ENCODE measurements at regions not wholly inside any gene's neighbourhood (a gene's known extent, or its start where the extent isn't known, plus 50 kb on each side); places are given as distances from the start of the nearest gene placed in this dataset.
A peak's percentile ranks its signal among the peaks of the same experiment; 100 is the strongest.
"Not testable (repeated sequence)": the region's sequence is repeated elsewhere in the genome, so short reads cannot be mapped to it uniquely, and the experiment has no call there.

DNA sequence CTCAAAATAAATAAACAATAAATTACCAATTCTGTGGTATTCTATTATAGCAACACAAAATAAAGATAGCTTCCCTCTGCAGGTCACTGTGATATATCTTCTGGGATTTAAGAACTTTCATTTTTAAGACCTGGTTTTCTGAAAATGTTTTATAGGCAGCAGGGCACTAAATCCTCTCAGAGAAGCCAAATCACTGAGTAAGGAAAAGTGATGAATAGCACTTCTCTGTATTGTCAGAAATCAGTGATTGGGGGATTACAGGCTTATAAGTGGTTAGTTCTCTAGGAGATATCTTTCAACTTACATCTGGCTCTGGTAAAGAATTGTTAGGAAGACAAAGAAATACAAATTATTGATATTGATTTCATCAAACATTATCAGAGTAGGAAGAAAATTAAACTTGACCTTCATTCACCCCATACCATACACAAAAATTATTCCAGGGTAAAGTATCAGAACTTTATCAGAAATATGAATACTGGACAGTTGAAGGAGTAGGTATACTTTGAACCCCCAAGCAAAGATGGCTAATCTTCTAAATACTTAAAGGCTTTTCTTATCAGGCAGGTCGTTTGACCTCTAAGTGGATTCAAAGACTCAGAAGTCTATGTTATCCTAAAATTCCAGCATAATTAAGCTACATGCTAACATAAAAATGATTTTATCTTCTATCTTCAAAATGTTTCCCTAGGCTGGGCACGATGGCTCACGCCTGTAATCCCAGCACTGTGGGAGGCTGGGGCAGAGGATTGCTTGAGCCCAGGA, 81.6 kb upstream of the USP9X start:
- DNase-seq (ENCODE audit: low read depth), result peak; percentile 85

DNA sequence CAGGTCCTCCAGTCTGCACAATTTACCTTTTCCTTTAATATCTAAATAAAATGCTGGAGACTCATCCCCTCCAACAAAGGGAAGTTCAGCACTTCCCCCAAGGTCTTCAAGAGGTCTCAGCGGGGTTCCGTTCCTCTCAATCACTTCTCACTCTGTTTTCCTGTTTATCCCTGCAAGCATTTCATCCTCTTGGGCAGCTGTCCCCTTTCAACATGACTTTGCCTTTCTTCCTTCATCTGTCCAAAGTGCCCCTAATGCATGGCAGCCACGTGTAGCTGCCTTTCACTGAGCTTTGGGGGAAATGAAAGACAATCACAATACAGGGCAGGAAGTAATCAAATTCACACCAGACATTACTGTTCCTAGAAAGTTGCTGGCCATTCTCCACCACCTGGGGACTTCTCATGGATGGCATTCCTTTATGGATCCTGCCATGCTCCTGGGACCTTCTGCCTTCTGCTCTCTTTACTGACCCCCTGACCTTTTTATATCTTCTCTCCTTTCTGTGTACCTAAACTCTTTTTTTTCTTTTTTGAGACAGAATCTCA, 79.7 kb upstream of the USP9X start:
- no peak for DNase-seq (ENCODE audit: low read depth)

DNA sequence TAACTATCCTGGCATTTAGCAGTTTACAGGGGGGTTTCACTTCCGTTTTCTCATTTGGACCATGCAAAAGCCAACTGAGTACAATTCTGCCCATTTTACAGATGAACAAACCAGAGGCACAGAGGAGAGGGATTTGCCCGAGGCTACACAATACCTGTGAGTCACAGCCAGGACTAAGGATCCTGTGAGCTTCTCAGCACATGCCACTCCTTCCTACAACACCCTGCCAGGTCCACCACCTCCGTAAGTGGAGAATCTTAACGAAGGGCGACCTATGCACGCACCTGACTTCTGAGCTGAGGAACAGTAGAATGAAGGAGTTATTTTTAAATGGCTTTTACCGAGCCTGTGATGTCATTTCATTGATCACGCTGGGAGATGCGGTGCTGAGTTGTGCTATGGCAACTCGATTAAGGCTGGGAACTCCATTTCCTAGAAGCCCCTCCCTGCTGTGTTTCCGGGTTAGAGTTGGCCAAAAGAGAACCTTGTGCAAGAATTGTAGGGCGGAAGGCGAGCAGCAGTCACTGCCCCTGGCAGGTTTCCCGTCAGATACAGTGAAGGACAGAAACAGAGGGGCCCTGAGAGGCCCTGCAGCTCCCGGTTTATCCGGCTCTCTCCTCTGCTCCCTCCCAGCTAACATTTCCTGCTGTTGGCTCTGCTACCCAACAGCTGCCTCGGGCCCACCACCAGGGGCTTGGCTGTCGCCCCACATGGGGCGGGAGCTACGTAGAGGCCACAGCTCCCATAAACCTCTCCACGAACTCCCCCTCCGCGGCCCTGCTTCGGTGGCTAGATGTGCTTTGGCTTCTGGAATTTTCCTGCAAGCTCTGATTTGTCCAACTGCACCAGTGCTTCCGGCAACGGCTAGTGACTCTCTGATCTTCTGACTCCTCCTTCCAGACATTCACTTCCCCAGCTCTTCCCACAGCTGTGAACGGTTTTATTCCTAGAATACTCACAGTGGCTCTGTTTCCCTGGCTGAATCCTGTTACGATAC, 75.1 kb upstream of the USP9X start:
- DNase-seq (ENCODE audit: low read depth), result peak; percentile 91

DNA sequence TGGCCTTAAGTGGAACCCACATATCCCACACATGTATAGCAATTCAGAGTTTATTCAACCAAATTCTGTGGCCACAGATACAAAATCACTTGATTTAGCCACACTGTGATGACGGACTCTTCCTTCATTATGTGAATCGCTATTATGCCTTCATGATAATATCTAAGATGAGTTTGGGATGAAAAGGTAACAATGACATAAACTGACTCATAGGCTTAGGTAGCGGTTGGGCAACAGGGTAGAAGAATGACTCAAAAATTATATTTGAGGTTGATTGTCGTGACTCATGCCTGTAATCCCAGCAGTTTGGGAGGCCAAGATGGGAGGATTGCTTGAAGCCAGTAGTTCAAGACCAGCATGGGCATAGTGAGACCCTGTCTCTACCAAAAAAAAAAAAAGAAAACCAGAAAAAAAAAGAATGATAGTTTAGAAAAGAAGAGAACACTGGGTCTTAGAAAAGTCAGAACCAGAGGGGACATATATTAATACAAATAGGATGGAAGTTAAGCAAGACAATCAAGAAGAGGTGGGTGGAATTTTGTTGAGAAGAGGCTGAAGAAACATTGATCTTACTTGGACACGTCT, 70.4 kb upstream of the USP9X start:
- peak; percentile 55 for DNase-seq (ENCODE audit: low read depth)

DNA sequence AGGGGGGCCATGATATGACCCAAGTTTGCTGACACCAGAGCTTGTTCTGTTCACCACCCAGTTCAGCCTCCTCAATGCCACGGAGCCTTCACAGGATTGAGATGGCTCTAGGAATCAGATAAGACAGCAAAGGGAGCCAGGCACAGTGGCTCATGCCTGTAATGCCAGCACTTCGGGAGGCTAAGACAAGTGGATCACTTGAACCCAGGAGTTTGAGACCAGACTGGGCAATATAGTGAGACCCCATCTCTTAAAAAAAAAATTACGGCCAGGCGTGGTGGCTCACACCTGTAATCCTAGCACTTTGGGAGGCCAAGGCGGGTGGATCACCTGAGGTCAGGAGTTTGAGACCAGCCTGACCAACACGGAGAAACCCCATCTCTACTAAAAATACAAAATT, 67.5 kb upstream of the USP9X start:
- DNase-seq (ENCODE audit: low read depth), result not testable (repeated sequence)

DNA sequence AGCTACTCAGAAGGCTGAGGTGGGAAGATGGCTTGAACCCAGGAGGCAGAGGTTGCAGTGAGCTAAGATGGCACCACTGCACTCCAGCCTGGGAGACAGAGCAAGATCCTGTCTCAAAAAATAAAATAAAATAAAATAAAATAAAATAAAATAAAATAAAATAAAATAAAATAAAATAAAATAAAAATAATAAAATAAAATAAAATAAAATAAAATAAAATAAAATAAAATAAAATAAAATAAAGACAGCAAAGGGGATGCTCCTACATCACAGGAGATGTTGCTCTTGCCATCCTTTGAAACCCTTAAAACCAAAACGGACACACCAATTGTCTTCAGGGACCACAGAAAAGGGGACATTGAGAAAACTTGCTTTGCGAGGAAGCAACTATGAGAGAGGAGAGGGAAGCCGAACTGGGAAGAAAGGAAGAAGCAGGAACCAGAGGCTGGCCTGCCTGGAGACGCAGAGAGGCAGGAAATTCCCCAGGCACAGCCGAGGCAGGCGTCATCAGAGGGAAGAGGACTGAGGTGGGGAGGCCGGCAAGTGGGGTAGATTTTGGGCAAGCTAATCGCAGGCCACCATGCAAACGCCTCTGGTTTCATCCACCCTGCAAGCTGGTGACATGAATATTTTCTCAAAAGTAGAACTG, 66.7 kb upstream of the USP9X start:
- not testable (repeated sequence) for DNase-seq (ENCODE audit: low read depth)

DNA sequence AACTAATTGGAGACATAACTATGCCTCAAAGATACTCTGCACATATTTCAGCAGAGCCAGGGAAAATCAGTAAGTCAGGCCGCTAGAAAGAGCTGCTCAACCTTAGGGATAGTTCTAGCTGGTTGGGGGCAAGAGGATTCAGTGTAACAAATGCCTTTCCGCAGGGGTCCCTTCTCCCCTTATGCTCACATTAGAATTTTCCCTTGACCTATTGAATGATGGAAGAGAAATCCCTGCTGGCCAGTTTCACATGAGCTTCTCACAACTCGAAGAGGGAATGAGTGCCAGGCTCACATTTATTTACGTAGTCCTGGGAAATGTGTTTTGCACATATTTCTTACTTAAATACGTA, 66.2 kb upstream of the USP9X start:
- no peak for DNase-seq (ENCODE audit: low read depth)

DNA sequence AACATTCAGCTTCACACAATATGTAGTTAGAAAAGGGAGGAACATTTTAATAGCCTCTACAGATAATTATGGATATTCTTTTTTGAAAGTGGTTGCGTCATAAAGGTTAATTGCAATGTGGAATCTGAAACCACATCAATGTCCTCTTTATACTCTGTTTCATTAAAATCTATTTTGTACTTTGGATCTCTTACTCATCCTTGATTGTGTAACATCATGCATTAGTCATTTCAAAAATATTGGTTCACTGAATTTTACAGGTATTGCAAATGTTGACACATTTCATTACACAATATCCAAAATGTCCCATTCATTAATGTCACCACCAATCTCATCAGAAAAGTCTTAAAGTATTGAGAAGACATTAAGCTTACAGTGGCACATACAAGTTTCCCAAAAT, 62.7 kb upstream of the USP9X start:
- DNase-seq (ENCODE audit: low read depth), result peak; percentile 63

DNA sequence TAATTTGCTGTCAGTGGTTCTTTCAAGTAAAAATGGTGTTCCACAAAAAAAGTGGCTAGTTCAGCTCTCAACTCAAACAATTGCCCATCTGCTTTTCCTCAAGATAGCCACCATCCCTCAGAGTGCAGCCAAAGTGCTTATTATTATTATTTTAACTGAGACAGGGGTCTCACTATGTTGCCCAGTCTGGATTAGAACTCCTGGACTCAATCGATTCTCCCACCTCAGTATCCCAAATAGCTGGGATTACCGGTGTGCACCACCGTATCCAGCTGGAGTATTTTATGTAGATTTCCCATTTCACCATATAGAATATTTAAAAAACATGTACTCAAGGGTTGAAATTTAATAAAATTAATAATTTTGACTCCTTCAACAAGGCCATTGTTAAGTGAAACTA, 62.1 kb upstream of the USP9X start:
- no peak for DNase-seq (ENCODE audit: low read depth)

DNA sequence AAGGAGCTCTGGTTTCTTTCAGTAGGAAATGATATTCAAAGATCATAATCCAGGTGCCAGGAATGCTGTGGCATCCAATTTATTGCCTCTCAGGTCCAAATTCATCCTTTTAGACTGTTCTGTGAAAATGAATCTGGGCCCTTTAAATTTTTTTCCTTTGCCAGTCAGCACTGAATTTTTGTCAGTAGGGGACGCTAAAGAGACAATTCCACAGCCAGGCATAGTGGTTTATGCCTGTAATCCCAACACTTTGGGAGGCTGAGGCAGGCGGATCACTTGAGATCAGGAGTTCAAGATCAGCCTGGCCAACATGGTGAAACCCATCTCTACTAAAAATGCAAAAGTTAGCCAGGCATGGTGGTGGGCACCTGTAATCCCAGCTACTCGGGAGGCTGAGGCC, 60.9 kb upstream of the USP9X start:
- not testable (repeated sequence) for DNase-seq (ENCODE audit: low read depth)

DNA sequence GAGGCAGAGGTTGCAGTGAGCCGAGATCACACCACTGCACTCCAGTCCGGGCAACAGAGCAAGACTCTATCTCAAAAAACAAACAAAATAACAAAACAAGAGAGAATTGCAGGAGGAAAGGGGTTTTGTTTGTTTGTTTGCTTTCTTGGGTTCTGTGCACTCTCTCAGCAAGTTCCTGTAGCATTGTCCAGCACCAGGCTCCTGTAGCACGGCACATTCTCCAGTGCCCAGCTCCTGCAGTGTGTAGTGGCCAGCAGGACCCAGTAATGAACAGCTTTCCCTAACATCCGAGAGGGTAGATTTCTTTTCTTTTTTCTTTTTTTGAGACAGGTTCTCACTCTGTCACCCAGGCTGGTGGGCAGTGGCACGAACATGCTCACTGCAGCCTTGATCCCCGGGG, 60.5 kb upstream of the USP9X start:
- no peak for DNase-seq (ENCODE audit: low read depth)

DNA sequence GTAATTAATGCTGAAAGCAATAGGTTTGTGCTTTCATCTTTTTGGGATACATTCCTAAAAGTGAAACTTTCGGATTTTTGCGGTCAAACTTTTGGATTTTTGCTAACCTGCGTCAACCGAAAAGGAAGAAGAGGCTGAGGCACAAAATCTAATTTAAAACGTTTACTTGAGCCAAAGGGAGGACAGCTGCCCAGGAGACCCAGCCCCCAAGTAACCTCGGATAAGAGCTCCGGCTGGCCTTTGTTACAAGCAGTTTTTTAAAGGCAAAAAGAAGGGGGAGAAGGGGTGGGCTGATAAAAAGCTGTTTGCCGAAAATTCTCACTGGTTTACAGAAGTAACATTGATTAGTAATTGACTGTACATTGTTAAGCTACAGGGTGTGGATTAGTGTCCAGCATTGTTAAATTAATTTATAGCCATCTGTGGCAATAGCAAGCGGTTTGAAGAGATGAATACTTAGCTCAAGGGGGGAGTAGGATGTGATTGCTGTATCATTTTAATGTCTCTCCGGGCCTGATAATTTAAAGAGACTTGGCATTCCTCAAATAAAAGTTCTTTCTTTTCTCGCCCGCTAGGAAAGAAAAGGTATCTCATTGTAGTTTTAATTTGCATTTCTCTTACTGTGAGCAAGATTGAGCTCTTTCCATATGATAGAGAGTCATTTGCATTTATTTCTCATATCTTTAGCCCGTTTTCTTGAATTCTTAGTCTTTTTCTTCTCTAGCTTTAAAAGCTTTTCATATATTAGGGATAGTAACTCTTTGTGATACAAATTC, 59.1 kb upstream of the USP9X start:
- DNase-seq (ENCODE audit: low read depth), result no peak

DNA sequence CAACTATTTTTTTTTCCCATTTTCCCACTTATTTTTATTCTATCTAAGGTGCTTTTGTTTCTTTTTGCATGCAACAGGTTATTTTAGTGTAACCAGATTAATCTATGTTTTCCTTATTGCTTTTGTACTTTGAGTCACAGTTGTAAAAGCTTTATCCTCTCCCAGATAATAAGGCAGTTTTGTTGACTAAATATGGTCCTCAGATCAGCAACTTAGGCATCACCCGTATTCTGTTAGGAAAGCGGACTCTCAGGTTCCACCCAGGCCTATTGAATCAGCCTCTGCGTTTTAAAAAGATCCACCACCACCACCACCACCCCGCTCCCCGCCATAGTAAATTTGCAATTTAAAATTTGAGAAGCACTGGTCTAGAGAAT, 58.6 kb upstream of the USP9X start:
- DNase-seq (ENCODE audit: low read depth), result no peak

DNA sequence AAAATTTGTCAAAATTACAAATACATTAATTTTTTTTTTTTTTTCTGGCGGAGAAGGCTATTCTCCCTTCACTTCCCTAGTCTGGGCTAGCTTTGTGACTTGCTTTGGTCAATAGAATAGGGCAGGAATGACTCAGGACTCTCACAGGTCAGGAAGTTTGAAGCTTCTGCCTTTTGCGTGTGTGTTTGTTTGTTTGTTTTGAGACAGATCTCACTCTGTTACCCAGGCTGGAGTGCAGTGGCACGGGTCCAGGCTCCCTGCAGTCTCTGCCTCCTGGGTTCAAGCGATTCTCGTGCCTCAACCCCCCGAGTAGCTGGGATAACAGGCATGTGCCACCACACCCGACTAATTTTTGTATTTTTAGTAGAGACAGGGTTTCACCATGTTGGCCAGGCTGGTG, 55.9 kb upstream of the USP9X start:
- DNase-seq (ENCODE audit: low read depth), result no peak

DNA sequence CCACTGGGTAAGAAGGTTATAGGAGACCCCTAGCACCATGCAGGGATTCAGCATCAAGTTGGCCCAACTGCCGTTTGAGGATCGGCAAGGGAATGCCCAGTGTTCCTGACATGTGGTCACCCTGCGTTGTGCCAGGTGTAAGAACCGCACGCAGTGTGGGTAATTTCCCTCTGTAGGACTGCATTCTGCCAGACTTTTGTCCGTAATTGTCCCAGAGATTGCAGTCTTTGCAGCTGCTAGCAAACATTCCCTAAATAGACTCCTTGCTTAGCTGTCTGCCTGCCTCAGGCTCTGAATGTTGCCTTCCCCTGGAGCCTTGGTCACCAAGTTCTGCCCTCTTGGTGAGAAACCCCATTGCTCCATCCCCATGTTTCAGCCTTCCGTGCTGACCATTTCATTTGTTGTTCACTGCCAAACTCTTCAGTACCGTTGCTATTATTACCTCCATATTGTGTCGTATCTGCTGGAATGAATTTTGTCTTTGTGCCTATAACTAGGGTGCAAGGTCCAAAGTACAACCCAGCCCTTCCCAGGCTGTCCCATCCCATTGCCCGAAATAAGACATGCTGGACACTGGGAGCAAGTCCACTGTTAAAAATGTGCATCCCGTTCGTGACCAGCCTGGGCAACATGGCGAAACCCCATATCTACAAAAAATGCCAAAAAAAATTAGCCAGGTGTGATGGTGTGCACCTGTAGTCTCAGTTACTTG, 53.8 kb upstream of the USP9X start:
- DNase-seq (ENCODE audit: low read depth), result no peak

DNA sequence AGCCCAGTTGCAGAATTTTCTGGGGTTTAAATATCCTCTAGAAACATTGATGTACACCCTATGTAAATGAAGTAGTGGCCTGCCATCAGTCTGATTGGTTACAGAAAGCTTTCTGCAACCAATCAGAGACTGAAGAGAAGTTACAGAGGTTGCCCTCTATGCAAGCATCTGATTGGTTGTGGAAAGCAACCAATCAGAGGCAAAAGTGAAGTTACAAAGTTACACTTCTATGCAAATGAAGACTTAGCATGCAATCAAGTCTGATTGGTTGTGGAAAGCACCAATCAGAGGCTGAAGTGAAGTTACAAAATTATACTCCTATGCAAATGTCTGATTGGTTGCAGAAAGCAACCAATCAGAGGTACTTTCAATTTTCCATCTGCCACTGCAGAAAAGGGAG, 51.9 kb upstream of the USP9X start:
- no peak for DNase-seq (ENCODE audit: low read depth)

DNA sequence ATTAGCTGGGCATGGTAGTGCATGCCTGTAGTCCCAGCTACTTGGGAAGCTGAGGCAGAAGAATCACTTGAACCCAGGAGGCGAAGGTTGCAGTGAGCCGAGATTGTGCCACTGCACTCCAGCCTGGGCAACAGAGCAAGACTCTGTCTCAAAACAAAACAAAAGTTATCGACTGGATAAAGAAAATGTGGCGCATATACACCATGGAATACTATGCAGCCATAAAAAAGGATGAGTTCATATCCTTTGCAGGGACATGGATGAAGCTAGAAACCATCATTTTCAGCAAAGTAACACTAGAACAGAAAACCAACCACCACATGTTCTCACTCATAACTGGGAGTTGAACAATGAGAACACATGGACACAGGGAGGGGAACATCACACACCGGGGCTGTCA, 50.3 kb upstream of the USP9X start:
- DNase-seq (ENCODE audit: low read depth), result not testable (repeated sequence)

All from amniotic epithelial cell (primary cell).